Occipital lobe (tissue), 1 donor: ENCODE measurements at regions not wholly inside any gene's neighbourhood (a gene's known extent, or its start where the extent isn't known, plus 50 kb on each side); places are given as distances from the start of the nearest gene placed in this dataset.

Experiments used
- DNase-seq: peaks from one replicate; lab custom pipeline; 2025; lab: John Stamatoyannopoulos, UW

- DNase-seq = no peak
These were observed 514.9 kb downstream of the BUD13 start for GRCh38 chr11:116257883-116258282.

- DNase-seq = no peak
These were observed 515.7 kb downstream of the BUD13 start for GRCh38 chr11:116257092-116257491.

- DNase-seq = no peak
These were observed 516.6 kb downstream of the BUD13 start for GRCh38 chr11:116256215-116256614.

- DNase-seq = no peak
These were observed 517.4 kb downstream of the BUD13 start for GRCh38 chr11:116255321-116255953.

- DNase-seq = no peak
These were observed 522.6 kb downstream of the BUD13 start for GRCh38 chr11:116250155-116250554.

GRCh38 chr11:116249561-116249960, 523.2 kb downstream of the BUD13 start:
- no peak for DNase-seq

GRCh38 chr11:116244889-116245288, 527.9 kb downstream of the BUD13 start:
- no peak for DNase-seq

- no peak for DNase-seq
These were observed 528.3 kb downstream of the BUD13 start for GRCh38 chr11:116244439-116244838.

GRCh38 chr11:116243991-116244390, 528.8 kb downstream of the BUD13 start:
- no peak for DNase-seq

- no peak for DNase-seq
These were observed 530.8 kb downstream of the BUD13 start for GRCh38 chr11:116242006-116242405.

GRCh38 chr11:116240710-116241109, 532.1 kb downstream of the BUD13 start:
- DNase-seq = no peak

GRCh38 chr11:116239247-116239646, 533.5 kb downstream of the BUD13 start:
- no peak for DNase-seq

GRCh38 chr11:116234989-116235568, 537.7 kb downstream of the BUD13 start:
- DNase-seq = no peak

GRCh38 chr11:116233561-116233960, 539.2 kb downstream of the BUD13 start:
- DNase-seq = no peak

- peak; percentile 14 for DNase-seq
These were observed 540.4 kb downstream of the BUD13 start for GRCh38 chr11:116232364-116232828.

GRCh38 chr11:116231543-116231942, 541.2 kb downstream of the BUD13 start:
- no peak for DNase-seq

- DNase-seq = no peak
These were observed 542.3 kb downstream of the BUD13 start for GRCh38 chr11:116230438-116230837.

GRCh38 chr11:116229236-116229970, 543.4 kb downstream of the BUD13 start:
- no peak for DNase-seq

GRCh38 chr11:116226731-116227130, 546.1 kb downstream of the BUD13 start:
- no peak for DNase-seq

- no peak for DNase-seq
These were observed 546.8 kb downstream of the BUD13 start for GRCh38 chr11:116225784-116226585.

- no peak for DNase-seq
These were observed 547.6 kb downstream of the BUD13 start for GRCh38 chr11:116225236-116225635.

GRCh38 chr11:116224889-116225200, 547.9 kb downstream of the BUD13 start:
- DNase-seq = no peak
